Endothelial cell of umbilical vein (primary cell): ENCODE measurements at regions not wholly inside any gene's neighbourhood (a gene's known extent, or its start where the extent isn't known, plus 50 kb on each side); places are given as distances from the start of the nearest gene placed in this dataset.

Experiments
- BruUV-seq: library from RNA; stranded (reverse); fragments of 400-500 nt; replicated peaks from 2 replicates; lab custom pipeline; 2021; lab: Mats Ljungman, UMichigan
- CTCF ChIA-PET: fragments of 300-600, 350-600 bp; sonication (Branson Sonifier 250); formaldehyde crosslinking; loops from one replicate; lab custom pipeline; 2021; ENCODE audit warnings: antibody characterized with exemption, inconsistent platforms; lab: Charles Lee
- POLR2A ChIA-PET: fragments of 300-600, 350-600 bp; sonication (Branson Sonifier 250); formaldehyde crosslinking; loops from one replicate; lab custom pipeline; 2021; ENCODE audit warnings: antibody characterized with exemption, inconsistent platforms; lab: Charles Lee
- DNase-seq: peaks from one replicate; pipeline ENCODE4 v3.0.0-alpha.2; 2011; ENCODE audit warnings: low read depth, low spot score
- FAIRE-seq: peaks from 2 replicates; lab custom pipeline; 2011; peaks lifted over from hg19 to GRCh38; lab: Jason Lieb, UNC
- H2AFZ ChIP-seq: 2 replicates; pipeline ENCODE4 v1.6.0; 2012; ENCODE audit warnings: low read depth, low read length, control low read depth, inconsistent platforms
- H3K27ac ChIP-seq: 2 replicates; pipeline ENCODE4 v1.5.1; 2011; ENCODE audit warnings: low read depth, mild to moderate bottlenecking, control low read depth, low read length, moderate library complexity; ENCODE audit not compliant: insufficient read depth
- H3K27me3 ChIP-seq, 2 experiments: 2 replicates each; pipeline versions ENCODE4 v1.6.0 to v1.6.1; 2011; ENCODE audit warnings: low read length in 2 of 2, mixed read lengths in 1 of 2; ENCODE audit not compliant: control insufficient read depth in 2 of 2, insufficient read depth in 2 of 2
- H3K36me3 ChIP-seq, 2 experiments: 2 replicates in 1 of 2; 3 replicates in 1 of 2; pipeline ENCODE4 v1.5.1; 2011; ENCODE audit warnings: low read length in 2 of 2, mild to moderate bottlenecking in 1 of 2, moderate library complexity in 1 of 2; ENCODE audit not compliant: control insufficient read depth in 2 of 2, insufficient read depth in 2 of 2; ENCODE audit errors: extremely low read depth in 1 of 2
- H3K4me1 ChIP-seq: 3 replicates; pipeline ENCODE4 v1.5.1; 2011; ENCODE audit warnings: mild to moderate bottlenecking, low read length; ENCODE audit not compliant: control insufficient read depth, insufficient read depth; ENCODE audit errors: extremely low read depth
- H3K4me2 ChIP-seq: 2 replicates; pipeline ENCODE4 v1.6.1; 2011; ENCODE audit warnings: low read length, control low read depth, mixed read lengths; ENCODE audit not compliant: insufficient read depth
- H3K4me3 ChIP-seq, 3 experiments: fragments of 200-600 bp in 1 of 3; sonication (generic), shearing (Covaris generic) in 1 of 3; replicated peaks in 1 of 3; 2 replicates each; pipeline ENCODE4 v1.5.1; 2011 to 2016; ENCODE audit warnings: control low read depth in 3 of 3, low read length in 3 of 3, mild to moderate bottlenecking in 2 of 3, inconsistent platforms in 1 of 3, low read depth in 1 of 3, moderate library complexity in 1 of 3; ENCODE audit not compliant: insufficient read depth in 1 of 3
- H3K79me2 ChIP-seq: 2 replicates; pipeline ENCODE4 v1.6.0; 2012; ENCODE audit warnings: low read length, inconsistent platforms; ENCODE audit not compliant: control insufficient read depth, insufficient read depth
- H3K9ac ChIP-seq: replicated peaks from 2 replicates; pipeline ENCODE3; 2011; ENCODE audit warnings: low read length, control low read depth; ENCODE audit not compliant: insufficient read depth; ENCODE audit errors: extremely low read depth
- H3K9me1 ChIP-seq: replicated peaks from 3 replicates; pipeline ENCODE4 v1.6.0; 2011; ENCODE audit warnings: mild to moderate bottlenecking, low read length; ENCODE audit not compliant: control insufficient read depth, insufficient read depth; ENCODE audit errors: extremely low read depth
- H3K9me3 ChIP-seq: replicated peaks from 2 replicates; pipeline ENCODE4 v1.5.1; 2012; ENCODE audit warnings: low read length, inconsistent platforms; ENCODE audit not compliant: control insufficient read depth, insufficient read depth
- H4K20me1 ChIP-seq: replicated peaks from 2 replicates; pipeline ENCODE3; 2011; ENCODE audit warnings: mild to moderate bottlenecking, low read length; ENCODE audit not compliant: control insufficient read depth, insufficient read depth; ENCODE audit errors: extremely low read depth
- EZH2 ChIP-seq: IDR thresholded peaks from 2 replicates; pipeline ENCODE4 v1.6.1; 2012; ENCODE audit warnings: borderline replicate concordance, low read depth, mild to moderate bottlenecking, moderate library complexity, low read length, inconsistent platforms; ENCODE audit not compliant: severe bottlenecking
- FOS ChIP-seq: IDR thresholded peaks from 2 replicates; pipeline ENCODE4 v1.6.1; 2011; ENCODE audit warnings: mild to moderate bottlenecking, low read length, moderate library complexity, borderline replicate concordance; ENCODE audit not compliant: insufficient read depth
- GATA2 ChIP-seq: IDR thresholded peaks from 2 replicates; pipeline ENCODE4 v1.7.0; 2011; ENCODE audit warnings: low read depth, mild to moderate bottlenecking, moderate library complexity, mixed read lengths, low read length; ENCODE audit not compliant: insufficient read length, insufficient read depth
- JUN ChIP-seq: IDR thresholded peaks from 2 replicates; pipeline ENCODE4 v1.6.1; 2011; ENCODE audit warnings: borderline replicate concordance, low read depth; ENCODE audit not compliant: insufficient read length, insufficient read depth
- MYC ChIP-seq: IDR thresholded peaks from one replicate; pipeline ENCODE4 v1.6.1; 2011; ENCODE audit warnings: mild to moderate bottlenecking, low read depth, low read length
- POLR2A ChIP-seq: IDR thresholded peaks from 2 replicates; pipeline ENCODE4 v1.6.1; 2012; ENCODE audit warnings: low read depth, mild to moderate bottlenecking, control low read depth, low read length
- POLR2AphosphoS5 ChIP-seq: IDR thresholded peaks from 2 replicates; pipeline ENCODE4 v1.6.1; 2012; ENCODE audit warnings: low read depth, mild to moderate bottlenecking, control low read depth, low read length, moderate library complexity; ENCODE audit not compliant: insufficient read depth
- dilution Hi-C: fragments of 300-500 bp; cut with MboI; formaldehyde crosslinking; loops from one replicate; pipeline ENCODE4 v1.15.0; 2019; ENCODE audit warnings: low sequenced_read_pairs; ENCODE audit not compliant: extremely low pct_ligation_motif_present
- intact Hi-C: fragments of 100-400 bp; cut with micrococcal nuclease; formaldehyde crosslinking; loops from one replicate; pipeline ENCODE4 v1.10.0; 2022
- TF ChIP-seq, protein P1 (sequence below): IDR thresholded peaks from 2 replicates; pipeline ENCODE4 v1.6.1; 2011; ENCODE audit not compliant: insufficient read depth, insufficient read length
- TF ChIP-seq, protein P2 (sequence below), 2 donors: IDR thresholded peaks; 1 replicate in 1 of 2; 2 replicates in 1 of 2; pipeline ENCODE4 v1.5.1; 2011; ENCODE audit warnings: low read length in 2 of 2, mild to moderate bottlenecking in 2 of 2, moderate library complexity in 2 of 2, control low read depth in 1 of 2, inconsistent platforms in 1 of 2, low read depth in 1 of 2; ENCODE audit not compliant: insufficient read depth in 1 of 2; ENCODE audit errors: extremely low read depth in 1 of 2

DNA sequence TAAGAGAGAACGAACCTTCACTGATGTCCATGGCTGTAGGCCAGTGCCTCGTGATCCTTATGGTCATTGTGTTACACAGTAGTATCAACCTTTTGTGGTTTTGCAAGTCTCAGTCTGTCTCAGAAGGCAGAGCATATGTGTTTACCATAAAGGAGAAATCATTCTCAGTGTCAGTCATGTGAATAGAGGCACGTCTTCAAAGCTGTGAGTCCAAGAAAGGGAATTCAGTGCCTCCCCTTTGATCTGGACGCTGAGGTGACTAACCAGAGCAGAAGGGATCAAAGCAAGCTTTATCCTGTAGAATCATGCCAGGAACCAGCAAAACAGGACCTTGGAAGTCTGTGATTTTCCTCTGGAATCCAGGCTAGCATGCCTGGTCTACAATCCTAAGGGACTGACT is 433.9 kb downstream of the DNAH5 start:
- no peak for TF ChIP-seq GATA2
- TF ChIP-seq, protein P1, sequence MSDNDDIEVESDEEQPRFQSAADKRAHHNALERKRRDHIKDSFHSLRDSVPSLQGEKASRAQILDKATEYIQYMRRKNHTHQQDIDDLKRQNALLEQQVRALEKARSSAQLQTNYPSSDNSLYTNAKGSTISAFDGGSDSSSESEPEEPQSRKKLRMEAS: no peak
- no peak for TF ChIP-seq POLR2AphosphoS5
- TF ChIP-seq, protein P2, sequence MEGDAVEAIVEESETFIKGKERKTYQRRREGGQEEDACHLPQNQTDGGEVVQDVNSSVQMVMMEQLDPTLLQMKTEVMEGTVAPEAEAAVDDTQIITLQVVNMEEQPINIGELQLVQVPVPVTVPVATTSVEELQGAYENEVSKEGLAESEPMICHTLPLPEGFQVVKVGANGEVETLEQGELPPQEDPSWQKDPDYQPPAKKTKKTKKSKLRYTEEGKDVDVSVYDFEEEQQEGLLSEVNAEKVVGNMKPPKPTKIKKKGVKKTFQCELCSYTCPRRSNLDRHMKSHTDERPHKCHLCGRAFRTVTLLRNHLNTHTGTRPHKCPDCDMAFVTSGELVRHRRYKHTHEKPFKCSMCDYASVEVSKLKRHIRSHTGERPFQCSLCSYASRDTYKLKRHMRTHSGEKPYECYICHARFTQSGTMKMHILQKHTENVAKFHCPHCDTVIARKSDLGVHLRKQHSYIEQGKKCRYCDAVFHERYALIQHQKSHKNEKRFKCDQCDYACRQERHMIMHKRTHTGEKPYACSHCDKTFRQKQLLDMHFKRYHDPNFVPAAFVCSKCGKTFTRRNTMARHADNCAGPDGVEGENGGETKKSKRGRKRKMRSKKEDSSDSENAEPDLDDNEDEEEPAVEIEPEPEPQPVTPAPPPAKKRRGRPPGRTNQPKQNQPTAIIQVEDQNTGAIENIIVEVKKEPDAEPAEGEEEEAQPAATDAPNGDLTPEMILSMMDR (IDR thresholded peaks at IDR 0.05; ENCODE audit: extremely low read depth in 1 of 2, insufficient read depth in 1 of 2, low read depth in 1 of 2, low read length in 2 of 2): no peak
- no peak for TF ChIP-seq EZH2
- TF ChIP-seq JUN: no peak
- no peak for TF ChIP-seq MYC
- TF ChIP-seq FOS: no peak
- no peak for TF ChIP-seq POLR2A
- POLR2A ChIA-PET: no interaction called here
- intact Hi-C loops: no loop called here

More for the DNA sequence above, 433.9 kb downstream of the DNAH5 start:
- dilution Hi-C loops: no loop called here
- DNase-seq (no peak), FAIRE-seq (no peak)
- Histone ChIP-seq H3K36me3 (no peaks in the 10 kb centered on the region), H3K79me2 (no peaks in the 10 kb centered on the region), H3K9me1 (no peaks in the 10 kb centered on the region), H3K4me1 (no peaks in the 10 kb centered on the region), H4K20me1 (no peaks in the 10 kb centered on the region), H3K27me3 (no peaks in the 10 kb centered on the region), H2AFZ (no peak overlapping the region), H3K4me3 (no peak overlapping the region), H3K9ac (no peak overlapping the region), H3K4me2 (no peak overlapping the region), H3K27ac (no peak overlapping the region), H3K9me3 (no peaks in the 10 kb centered on the region)
- CTCF ChIA-PET: no interaction called here
- no TSS peak for BruUV-seq
